ENCODE measurements at regions not wholly inside any gene's neighbourhood (a gene's known extent, or its start where the extent isn't known, plus 50 kb on each side); places are given as distances from the start of the nearest gene placed in this dataset.

GRCh38 chr5:58911270-58911669 is 328.4 kb downstream of the RAB3C start:
- Histone ChIP-seq H3K27ac (ENCODE audit: low read depth, low read length) (no peak overlapping the region), H3K4me3 (ENCODE audit: low read depth, low read length) (no peak overlapping the region), H3K9me3 (ENCODE audit: control insufficient read depth, insufficient read depth, low read length) (no peaks in the 10 kb centered on the region; the same call in 1 of the 2 replicates), H3K27me3 (ENCODE audit: control insufficient read depth, insufficient read depth, low read length) (peaks cover 3% of the 10 kb centered on the region)
- DNase-seq (ENCODE audit: low read depth, low spot score): no peak
- ChIA-PET POLR2A (no interaction called here), CTCF (no interaction called here)
- TF ChIP-seq, protein P1, sequence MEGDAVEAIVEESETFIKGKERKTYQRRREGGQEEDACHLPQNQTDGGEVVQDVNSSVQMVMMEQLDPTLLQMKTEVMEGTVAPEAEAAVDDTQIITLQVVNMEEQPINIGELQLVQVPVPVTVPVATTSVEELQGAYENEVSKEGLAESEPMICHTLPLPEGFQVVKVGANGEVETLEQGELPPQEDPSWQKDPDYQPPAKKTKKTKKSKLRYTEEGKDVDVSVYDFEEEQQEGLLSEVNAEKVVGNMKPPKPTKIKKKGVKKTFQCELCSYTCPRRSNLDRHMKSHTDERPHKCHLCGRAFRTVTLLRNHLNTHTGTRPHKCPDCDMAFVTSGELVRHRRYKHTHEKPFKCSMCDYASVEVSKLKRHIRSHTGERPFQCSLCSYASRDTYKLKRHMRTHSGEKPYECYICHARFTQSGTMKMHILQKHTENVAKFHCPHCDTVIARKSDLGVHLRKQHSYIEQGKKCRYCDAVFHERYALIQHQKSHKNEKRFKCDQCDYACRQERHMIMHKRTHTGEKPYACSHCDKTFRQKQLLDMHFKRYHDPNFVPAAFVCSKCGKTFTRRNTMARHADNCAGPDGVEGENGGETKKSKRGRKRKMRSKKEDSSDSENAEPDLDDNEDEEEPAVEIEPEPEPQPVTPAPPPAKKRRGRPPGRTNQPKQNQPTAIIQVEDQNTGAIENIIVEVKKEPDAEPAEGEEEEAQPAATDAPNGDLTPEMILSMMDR (IDR thresholded peaks at IDR 0.05; ENCODE audit: low read depth, low read length): no peak

- ChIA-PET CTCF (no interaction called here), POLR2A (no interaction called here)
- no peak overlapping the region for H3K27ac ChIP-seq (ENCODE audit: low read depth, low read length)
- no peak overlapping the region for H3K4me3 ChIP-seq (ENCODE audit: low read depth, low read length)
- TF ChIP-seq, protein P1 (IDR thresholded peaks at IDR 0.05; ENCODE audit: low read depth, low read length): no peak
- no peaks in the 10 kb centered on the region for H3K9me3 ChIP-seq (ENCODE audit: control insufficient read depth, insufficient read depth, low read length)
- H3K27me3 ChIP-seq (ENCODE audit: control insufficient read depth, insufficient read depth, low read length): peaks cover 3% of the 10 kb centered on the region
- DNase-seq (ENCODE audit: low read depth, low spot score): no peak
Observed at GRCh38 chr5:58912116-58912515, 329.2 kb downstream of the RAB3C start.

- CTCF ChIA-PET: interaction anchor here (1.0 to 1.6 kb wide), 3 partner anchors 22 to 274 kb away, joined by 3 to 5 read pairs (median 3); no protein-coding TSS in a partner anchor
- POLR2A ChIA-PET: no interaction called here
- no peak for DNase-seq (ENCODE audit: low read depth, low spot score)
- Histone ChIP-seq H3K9me3 (ENCODE audit: control insufficient read depth, insufficient read depth, low read length) (no peaks in the 10 kb centered on the region), H3K27me3 (ENCODE audit: control insufficient read depth, insufficient read depth, low read length) (peaks cover 9% of the 10 kb centered on the region), H3K27ac (ENCODE audit: low read depth, low read length) (no peak overlapping the region), H3K4me3 (ENCODE audit: low read depth, low read length) (no peak overlapping the region)
- TF ChIP-seq, protein P1 (IDR thresholded peaks at IDR 0.05; ENCODE audit: low read depth, low read length): no peak
Observed at GRCh38 chr5:58913406-58913990, 330.6 kb downstream of the RAB3C start.

DNA sequence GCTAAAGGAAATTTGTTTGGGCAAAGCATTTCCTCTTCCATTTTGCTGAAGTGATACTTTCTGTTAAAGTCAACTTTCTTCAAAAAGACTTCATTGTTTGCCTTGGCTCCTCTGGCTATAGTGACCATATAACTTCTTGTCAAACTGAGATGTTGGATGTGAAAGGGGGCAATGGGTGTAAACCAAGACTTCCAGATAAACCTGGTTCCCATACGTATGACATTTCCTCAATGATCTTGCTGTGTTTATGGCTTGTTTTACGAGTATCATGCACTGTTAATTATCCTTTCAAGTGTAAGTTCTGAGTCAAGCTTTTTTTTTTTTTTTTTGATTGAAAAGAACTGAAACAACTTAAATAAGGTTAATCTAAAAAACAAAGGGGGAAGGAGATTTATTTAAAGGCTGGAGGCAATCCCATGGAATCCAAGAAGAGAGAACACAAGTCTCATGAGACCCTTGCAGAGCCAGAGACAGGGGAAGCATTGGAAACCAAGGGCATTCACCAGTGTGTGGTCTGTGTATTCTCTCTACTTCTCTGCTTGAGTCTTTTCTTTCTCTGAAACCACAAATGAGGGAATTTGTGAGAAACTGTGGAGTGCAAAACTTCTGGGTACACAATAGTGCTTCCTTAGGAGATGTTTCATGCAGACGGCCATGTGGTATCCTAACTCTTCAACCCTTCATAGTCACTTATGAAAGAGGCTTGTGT is 335.3 kb downstream of the RAB3C start:
- H3K4me3 ChIP-seq (ENCODE audit: low read depth, low read length): no peak overlapping the region
- ChIA-PET POLR2A (no interaction called here), CTCF (no interaction called here)
- TF ChIP-seq, protein P1 (IDR thresholded peaks at IDR 0.05; ENCODE audit: low read depth, low read length): no peak
- no peaks in the 10 kb centered on the region for H3K9me3 ChIP-seq (ENCODE audit: control insufficient read depth, insufficient read depth, low read length)
- H3K27ac ChIP-seq (ENCODE audit: low read depth, low read length): no peak overlapping the region
- peaks cover 6% of the 10 kb centered on the region for H3K27me3 ChIP-seq (ENCODE audit: control insufficient read depth, insufficient read depth, low read length)
- no peak for DNase-seq (ENCODE audit: low read depth, low spot score)

Data from AG04450 (cell line).